ENCODE measurements at regions not wholly inside any gene's neighbourhood (a gene's known extent, or its start where the extent isn't known, plus 50 kb on each side); places are given as distances from the start of the nearest gene placed in this dataset.

DNA sequence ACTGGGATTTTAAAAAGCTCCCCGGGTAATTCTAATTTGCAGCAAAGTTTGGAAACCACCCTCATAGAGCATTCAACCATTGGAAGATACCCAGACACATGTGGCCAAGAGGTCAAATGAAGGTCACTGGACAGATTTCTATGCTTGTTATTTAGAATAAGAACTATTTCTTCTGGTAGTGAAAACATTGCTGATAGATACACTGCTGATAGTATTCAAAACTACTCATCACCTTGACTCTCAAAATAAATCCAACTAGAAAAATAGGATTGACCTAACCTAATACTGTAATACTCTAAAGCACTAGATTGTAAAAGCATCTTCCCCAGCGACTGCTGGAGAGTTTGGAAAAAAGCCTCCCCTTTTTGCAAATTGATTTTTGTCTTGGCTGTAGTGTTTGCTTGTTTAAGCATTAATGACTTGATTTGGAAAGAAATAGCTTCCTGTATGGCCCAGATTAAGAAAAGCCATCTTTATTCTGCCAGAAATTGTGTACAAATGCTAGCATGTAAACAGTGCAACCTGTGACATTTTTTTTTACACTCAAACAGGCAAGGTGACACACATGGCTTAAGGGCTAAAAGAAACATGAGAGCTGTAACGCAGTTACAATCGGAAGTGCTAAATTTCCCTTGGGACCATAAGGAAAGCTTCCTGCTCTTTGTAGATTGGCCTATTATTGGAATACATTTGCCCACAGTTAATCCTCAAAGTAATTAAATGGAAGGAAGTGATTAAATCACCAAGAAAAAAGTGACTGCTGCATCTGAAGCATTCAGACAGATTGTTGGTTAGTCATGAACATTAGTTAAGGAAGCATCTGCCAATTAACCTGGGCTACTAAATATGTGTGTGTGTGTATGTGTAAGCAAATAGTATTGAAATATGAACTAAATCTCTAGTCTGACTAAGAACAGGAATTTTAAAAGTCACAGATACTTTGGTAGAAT is 356.5 kb upstream of the ATP2B1 start:
- no peak for DNase-seq

DNA sequence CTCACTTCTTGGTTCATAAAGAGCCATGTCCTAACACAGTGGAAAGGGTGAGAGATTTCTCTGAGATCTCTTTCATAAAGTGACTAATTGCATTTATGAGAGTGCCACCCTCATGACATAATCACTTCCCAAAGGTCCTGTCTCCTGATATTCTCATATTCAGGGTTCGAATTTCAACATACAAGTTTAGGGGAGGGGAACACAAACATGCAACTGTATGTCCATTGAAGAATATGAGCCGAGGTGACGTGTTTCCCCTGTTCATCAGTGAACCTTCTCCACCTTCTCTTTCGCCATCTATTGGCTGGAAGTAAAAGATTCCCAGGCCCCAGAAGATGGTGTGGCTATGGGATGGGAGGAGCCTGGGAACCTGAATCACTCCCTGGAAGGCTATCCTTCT is 354.2 kb upstream of the ATP2B1 start:
- DNase-seq: no peak

DNA sequence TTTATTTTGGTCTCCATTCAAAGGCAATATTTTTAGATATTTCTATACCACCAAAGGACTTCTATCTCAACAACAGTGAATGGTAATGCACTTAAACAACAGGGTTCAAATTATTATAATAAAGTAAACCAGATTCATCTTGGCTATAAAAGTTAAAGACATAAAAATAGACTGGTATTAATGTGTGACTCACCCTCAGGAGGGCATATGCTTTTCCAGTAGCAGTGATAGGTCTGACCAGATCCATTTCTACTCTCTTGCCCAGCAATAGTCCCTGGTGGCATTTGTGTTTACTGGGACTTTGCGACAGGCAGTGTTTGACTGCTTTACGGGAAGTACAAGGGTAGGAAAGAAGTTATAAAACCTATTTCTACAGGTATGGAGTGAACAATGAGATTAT is 353.2 kb upstream of the ATP2B1 start:
- DNase-seq: no peak

DNA sequence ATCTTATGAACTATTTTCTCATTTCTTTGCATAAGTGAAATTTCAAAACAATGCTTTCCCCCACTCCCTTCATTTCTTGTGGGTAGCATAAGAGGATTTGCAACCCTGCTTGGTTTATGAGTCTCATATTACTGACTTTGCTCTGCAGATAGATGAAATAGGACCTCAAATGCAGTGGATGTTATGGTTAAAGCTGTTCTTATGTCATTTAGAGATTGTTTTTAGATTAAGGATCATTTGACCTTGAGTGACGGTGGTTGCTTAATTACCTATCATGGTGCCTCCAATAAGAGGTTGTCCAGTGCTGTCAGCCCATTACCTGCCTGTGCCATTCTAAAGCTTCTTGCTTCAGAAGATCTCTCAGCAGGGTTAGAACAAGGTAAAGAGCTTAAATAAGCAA is 351.4 kb upstream of the ATP2B1 start:
- no peak for DNase-seq

DNA sequence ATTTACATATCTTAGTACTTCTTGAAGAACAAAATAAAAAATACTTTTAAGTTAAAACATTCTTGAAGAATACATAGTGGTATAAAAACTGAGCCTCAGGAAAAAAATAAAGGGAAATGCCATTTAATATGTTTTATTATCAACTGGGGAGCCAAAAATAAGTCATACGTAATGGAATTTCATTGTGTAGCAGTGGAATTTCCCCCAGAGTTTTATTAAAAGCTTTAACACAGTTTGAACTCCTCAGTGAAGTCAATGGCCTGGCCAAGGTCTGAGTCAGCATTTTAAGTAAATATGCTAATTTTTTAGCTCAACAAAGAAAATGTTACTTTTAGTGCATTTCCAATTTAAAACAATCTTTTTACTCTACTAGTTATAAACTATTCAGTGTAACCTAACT is 350.1 kb upstream of the ATP2B1 start:
- no peak for DNase-seq

DNA sequence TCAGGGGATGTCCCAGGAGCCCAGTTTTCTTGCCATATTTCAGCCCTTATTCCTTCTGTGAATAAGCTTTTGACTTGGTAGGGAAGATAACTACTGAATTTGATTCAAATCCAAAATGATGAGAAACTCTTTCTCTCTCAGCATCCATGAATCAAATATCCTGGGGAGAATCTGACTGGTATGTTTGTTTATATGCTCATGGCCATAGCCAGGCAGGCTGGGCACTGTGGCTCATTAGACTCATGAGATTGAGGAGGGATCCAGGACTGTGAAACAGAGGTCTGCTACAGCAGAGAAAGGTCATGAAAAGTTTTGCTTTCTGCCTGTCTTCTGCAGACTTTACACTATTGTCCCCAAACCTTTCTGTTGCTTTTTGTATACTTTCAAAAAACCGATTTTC is 346.4 kb upstream of the ATP2B1 start:
- no peak for DNase-seq

DNA sequence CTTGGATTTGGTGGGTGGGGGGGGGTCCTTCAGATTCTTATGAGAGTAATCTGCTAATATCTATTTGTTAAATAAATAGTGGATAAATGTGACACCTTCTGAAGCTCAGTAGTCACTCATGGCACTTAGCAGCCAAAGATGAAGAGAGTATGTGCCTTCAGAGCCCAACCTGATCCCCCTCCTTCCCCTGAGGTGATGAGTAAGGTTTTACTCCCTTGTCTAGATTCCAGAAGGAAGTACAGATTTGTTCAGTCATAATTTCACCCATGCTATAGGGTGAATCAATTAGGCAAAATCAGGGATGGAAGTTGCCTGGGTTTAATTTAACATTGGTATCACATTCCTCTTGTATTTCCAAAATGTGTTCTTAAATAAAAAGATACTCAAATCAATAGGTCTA is 340.3 kb upstream of the ATP2B1 start:
- no peak for DNase-seq

DNA sequence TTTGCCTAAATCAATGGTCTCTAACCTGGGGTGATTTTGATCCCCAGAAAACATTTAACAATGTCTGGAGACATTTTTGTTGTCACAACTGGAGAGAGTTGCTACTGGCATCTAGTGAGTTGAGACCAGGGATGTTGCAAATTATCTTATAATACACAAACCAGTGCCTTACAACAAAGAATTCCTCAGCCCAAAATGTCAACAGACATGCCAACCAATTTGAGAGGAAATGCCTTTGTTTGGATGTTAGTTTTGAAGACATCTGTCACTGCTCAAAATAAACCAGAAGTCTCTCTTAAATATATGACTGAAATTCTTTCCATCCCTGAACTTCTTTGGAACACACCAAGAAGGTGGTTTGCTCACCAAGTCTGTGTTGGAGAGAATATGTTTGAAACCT is 336.9 kb upstream of the ATP2B1 start:
- DNase-seq: no peak

DNA sequence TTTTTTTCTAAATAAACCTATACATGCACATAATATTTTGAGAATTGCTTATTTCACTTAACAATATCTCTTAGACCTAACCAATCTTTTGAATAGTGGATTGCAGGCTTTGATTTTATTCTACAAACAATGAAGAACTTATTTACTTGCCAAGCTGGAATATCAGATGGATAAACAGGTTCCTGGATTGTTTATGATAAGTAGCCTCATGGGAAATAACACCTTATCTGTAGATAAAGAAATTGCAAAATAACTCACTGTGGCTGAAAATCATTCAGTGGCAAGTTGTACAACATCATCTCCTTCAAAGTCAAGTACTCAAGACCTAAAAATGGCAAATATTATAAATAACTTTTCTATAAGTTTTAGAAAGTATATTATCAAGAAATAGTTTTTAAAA is 335.4 kb upstream of the ATP2B1 start:
- no peak for DNase-seq

DNA sequence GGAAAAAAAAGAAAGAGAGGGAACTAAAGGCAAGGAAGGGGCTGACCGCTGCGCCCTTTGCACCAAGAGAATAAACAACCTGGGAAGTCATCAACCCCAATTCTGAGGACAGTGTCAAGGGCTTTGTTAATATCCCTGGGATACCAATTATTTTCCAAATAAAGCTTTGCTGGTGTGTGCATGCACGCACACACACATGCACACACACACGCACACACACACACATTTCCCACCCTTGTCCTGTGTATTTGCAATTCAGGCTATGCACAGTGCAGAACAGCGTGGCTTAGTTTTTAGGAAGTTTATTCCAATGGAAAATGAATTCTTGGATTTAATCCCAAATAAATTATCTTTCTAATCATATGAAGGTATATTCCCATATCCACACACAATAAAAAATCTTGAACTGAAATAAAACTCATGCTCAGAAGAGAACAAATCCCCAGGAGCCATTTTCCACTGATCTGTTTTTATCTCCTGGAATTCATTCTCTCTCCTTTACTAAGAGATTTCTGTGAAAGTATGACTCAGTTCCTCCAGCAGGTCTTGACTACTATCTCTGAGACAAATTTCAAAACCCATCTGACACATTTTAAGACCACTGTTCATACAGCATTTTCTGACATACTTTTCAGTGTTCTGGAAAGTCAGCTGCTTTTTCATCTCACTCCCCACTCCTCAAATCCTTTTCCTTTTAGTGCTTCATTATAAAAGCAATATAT is 334.4 kb upstream of the ATP2B1 start:
- DNase-seq: no peak

DNA sequence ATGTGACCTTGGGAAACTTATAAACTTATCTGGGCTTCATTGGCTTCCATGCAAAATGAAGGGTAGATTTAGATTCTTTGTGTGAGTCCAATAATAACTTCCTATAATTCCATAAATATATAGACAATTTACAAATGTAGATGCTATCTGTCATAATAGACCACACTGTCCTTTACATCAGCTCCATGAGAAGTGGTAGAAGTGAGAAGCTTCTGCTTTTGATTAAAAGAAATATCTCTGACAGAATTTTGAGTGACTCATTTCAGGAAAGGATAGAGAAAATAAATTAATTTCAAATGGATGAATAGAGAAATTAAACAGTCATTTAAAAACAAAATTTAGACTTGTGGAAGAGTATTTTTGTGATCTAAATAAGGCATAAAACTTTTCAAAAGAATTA is 329.7 kb upstream of the ATP2B1 start:
- no peak for DNase-seq

DNA sequence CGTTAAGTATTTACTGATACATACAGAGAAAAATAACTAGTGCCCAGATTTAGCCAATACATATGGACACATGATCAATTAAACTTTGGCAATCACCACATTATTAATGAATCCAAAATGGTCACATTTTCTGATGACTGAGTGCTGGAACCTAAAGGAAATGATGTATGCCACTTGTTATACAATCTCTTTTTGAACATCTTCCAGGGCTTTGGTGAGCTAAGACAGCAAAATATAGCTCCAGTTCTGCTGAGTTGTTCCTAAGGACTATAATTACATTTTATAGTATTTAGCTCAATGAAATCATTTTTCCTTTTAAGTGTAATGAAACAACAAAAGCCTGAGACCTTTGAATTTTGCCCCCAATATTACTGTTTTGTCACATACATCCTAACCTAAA is 329.1 kb upstream of the ATP2B1 start:
- no peak for DNase-seq

DNA sequence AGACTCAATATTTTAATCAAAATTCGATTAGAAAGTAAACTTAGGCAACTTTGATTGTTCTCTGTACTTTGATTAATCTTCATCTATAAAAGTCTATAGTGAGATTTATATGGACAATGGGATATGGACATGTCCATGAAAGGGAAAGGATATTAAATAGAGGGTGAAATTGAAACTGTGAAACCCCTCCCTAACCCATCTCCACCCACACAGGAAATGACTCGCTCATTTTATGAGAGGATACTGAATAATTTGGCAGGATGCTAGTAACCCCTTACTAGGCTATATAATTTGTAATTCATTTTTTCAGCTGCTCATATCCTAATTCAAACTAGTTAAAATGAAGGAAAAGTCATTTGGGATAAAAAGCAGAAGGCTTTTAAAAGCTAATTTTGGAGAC is 328.0 kb upstream of the ATP2B1 start:
- DNase-seq: no peak

DNA sequence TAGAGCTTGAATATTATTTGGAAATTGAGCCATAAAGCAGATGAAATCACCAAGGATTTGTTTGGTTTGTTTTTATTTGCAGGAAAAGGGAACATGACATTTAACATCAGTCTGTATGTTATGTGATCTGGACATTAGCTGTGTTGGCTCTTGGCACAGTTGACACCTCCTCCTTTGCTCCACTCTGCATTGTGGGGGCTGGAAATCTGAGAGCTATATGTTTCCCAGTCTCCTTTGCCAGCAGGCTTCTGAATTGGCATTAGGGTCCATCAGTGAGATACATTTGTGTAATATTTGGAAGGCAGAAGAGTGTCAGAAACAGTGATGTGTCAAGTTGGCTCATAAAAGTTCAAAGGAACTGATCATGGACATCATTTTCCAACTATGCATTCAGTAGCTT is 322.1 kb upstream of the ATP2B1 start:
- no peak for DNase-seq

DNA sequence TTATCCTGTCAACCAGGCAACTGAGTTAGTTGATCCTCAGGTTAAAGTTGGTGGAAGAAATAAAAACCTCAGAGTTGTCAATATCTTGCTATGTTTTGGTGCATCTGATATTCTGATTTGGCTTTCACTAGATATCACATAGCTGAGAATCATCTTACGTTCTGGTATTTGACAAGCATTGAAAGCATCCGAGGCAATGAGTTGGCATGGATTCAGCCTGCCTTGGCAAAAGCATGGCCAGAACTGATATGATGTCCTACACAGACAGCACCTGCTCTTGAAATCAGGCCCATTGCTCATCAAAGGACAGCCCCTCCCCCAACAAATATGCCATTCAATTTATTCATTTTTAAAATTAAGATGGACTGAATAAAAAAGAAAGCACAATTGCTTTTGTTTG is 320.7 kb upstream of the ATP2B1 start:
- DNase-seq: no peak

DNA sequence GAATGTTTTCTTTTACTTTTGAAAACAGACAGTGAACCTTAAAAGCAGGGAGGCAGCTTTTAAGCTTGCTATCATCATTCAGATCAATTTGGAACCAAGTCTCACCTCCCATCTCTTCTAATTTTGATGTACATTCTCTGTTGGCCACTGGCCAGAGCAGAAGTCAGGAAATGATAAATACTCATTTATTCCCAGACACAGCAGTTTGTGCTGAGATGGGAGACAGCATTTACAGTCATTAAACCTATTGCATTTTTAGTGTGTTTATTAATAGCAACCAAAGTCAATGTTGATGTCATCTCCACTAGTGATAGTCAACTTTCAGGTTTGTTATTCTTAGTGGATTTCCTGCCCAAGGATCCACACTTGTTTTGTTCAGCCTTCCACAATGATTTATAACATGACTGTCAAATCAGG is 320.0 kb upstream of the ATP2B1 start:
- no peak for DNase-seq

DNA sequence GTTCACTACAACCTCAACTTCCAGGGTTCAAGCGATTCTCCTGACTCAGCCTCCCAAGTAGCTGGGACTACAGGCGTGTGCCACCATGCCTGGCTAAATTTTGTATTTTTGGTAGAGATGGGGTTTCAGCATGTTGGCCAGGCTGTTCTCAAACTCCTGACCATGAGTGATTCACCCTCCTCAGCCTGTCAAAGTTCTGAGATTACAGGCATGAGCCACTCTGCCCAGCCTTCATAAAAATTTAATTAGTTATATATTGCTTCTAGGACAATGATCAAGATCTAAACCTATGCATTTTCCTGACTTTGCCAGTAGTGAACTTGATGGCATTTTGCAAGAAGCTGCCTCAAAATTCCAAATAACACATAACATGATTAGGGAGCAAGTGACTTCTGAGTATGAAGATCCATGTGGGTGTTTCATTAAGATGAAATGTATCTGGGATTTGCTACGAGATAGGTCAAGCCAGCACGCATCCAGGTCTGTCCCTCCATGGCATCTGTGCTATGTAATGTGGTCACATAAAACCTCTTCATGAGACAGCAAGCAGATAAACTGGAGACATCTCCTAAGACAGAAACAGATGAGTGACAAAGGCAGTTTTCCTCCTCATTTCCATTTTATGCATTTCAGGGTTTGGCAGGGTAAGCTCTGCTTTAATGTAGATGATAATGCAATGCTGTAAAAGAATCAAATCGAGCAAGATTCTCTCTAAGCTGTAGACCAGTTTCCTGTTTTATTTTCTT is 319.4 kb upstream of the ATP2B1 start:
- DNase-seq: no peak

DNA sequence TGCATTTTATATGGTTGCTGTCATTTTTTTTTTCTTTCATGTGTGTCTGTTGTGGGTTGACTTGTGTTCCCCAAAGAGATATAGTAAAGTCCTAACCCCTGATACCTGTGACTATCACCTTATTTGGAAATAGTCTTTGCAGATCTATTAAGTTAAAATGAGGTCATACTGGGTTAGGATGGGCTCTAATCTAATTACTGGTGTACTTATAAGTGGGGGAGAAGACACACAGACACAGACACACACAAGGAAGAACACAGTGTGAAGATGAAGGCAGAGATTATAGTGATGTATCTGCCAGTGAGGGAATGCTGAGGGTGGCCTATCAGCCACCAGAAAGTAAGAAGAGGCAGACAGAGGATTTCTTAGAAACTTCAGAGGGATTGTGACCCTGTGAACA is 318.4 kb upstream of the ATP2B1 start:
- no peak for DNase-seq

DNA sequence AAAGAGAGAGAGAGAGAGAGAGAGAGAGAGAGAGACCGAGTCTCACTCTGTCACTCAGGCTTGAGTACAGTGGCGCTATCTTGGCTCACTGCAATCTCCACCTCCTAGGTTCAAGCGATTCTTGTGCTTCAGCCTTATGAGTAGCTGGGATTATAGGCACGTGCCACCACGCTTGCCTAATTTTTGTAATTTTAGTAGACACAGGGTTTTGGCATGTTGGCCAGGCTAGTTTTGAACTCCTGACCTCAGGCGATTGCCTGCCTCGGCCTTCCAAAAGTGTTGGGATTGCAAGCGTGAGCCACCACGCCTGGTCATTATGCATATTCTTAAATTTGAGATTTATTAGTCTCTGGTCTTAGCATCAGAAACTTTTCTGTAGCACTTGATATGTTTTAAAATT is 317.9 kb upstream of the ATP2B1 start:
- no peak for DNase-seq

DNA sequence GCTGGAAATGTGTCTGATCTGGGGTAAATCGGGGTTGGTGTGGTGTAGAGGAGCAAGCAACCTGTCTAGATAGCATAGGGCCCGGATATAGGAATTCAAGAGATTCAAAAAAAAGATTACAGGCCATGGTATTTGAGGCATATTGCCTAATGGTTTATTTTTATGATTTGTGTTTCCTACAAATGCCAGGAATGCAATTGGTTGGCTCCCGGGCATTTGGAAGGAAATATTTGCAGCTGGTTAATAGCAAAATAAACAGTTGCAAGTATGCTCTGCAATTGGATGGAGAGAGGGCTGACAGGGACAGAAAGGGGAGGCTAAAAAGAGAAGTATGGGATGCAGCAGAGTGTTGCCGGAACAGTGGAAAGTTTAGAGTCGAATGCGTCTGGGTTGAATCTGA is 315.6 kb upstream of the ATP2B1 start:
- no peak for DNase-seq

DNA sequence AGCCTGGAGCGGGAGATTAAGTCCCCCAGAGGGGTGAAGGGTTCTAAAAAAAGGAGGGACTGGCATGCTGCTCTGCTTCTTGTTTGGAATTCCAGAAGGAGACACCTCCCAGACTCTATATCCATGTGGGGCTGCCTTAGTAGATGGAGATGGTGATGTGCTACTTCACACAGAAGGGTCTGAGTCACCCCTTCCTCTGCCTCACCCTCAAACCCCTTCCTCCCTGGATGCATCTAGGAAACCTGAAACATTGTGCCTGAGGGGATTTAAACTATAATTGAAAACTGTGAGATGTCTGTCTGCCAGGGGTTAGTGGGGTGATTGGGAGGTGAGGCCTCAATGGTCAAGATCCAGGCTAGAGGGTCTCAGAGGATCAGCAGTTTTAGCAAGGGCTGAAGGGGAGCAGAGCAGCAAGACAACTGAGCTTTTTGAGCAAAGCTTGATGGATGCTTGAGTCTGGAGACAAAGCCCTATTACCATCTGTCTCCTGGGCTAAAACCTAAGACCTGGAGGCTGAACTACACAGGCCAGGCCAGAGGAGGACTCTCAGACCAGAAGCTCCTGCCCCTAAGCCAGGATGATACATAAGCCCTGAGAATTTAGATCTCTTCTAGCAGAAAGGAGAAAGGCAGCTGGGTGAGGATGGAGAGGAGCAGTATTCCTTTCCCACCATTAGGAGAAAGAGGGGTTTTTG is 314.7 kb upstream of the ATP2B1 start:
- no peak for DNase-seq

DNA sequence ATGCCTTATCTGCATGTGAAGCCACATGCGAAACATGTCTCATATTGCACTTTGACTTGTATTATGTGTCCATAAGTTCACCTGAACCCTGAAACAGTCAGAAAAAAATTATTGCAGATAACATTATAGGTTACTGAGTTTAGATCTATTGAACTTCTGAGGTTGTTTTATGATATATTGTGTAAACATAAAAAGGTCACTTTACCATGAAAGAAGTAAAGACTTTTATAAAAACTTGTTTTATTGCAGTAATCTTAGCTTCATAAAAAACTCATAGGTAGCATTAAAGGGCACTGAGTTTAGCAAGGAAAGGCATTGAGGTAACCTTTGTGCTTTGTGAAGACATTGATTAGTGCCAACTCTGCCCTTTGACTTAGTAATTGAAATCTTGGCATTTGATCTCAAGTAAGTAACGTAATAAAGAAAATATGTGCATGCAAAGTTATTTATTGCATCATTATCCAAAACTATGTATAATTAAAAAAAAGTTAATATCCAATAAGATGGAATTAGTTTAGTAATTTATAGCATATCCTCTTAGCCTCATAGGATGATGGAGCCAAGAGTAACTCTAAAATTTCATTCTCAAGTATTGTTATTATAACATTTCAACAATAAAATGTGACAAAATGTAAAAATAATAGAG is 313.3 kb upstream of the ATP2B1 start:
- DNase-seq: no peak

DNA sequence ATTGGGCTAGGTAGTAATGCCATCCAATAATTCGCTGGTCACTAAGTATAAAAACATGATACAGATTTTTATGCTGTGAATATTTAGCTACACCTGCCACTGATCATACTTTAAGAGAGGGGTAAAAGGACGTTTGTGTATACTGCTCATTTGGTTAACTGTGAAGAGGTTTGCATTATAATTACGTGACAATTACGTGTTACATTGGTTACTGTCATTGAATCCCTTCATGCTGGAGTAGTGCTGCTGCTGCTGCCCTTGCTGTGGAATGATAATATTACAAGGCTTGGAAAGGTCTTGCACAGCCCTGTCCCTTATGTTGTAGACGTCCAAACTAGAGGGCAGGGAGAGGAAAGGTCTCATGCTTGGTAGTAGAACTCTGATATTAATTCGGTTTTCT is 312.2 kb upstream of the ATP2B1 start:
- DNase-seq: no peak

All from activated CD8-positive, alpha-beta memory T cell treated with anti-CD3 and anti-CD28 coated beads, Interleukin-2, amount 50 U/mL, for 48 hours (primary cell).